Stimulated activated CD4-positive, alpha-beta T cell treated with anti-CD3 and anti-CD28 coated beads, Interleukin-15, amount 100 ng/mL, for 24 hours (primary cell): ENCODE measurements at regions not wholly inside any gene's neighbourhood (a gene's known extent, or its start where the extent isn't known, plus 50 kb on each side); places are given as distances from the start of the nearest gene placed in this dataset.
A peak's percentile ranks its signal among the peaks of the same experiment; 100 is the strongest.
"Not testable (repeated sequence)": the region's sequence is repeated elsewhere in the genome, so short reads cannot be mapped to it uniquely, and the experiment has no call there.

Source experiments
- DNase-seq: peaks from one replicate; pipeline ENCODE4 v3.0.0-alpha.2; 2020

DNA sequence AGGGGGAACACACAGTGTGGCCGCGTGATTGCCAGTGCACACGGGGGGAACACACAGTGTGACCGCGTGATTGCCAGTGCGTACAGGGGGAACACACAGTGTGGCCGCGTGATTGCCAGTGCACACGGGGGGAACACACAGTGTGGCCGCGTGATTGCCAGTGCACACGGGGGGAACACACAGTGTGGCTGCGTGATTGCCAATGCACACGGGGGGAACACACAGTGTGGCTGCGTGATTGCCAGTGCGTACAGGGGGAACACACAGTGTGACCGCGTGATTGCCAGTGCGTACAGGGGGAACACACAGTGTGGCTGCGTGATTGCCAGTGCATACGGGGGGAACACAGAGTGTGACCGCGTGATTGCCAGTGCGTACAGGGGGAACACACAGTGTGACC, 140.3 kb downstream of the RTP5 start:
- not testable (repeated sequence) for DNase-seq

DNA sequence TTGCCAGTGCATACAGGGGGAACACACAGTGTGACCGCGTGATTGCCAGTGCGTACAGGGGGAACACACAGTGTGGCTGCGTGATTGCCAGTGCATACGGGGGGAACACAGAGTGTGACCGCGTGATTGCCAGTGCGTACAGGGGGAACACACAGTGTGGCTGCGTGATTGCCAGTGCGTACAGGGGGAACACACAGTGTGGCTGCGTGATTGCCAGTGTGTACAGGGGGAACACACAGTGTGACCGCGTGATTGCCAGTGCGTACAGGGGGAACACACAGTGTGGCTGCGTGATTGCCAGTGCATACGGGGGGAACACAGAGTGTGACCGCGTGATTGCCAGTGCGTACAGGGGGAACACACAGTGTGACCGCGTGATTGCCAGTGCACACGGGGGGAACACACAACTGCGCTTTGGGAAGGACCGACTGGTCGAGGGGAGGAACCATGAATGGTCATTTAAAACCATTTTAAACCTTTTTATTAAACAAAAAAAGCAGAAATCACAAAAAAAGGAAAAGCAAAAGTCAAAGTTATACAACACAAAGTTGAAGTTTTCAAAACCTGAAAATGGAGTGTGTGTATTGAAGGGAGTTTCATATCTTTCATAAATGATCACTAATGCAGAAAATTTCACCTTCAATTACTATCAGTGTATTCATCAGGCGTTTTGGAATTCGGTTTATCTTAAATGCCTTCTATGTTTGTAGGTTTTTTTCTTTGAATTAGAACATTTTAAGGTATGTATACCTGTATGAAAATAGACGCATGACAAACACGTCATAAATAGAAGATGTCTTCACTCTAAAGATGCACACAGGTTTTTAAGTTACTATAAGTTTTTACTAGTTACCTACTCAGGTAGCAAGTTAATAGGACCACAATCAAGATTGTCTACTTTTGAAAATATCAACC, 141.0 kb downstream of the RTP5 start:
- not testable (repeated sequence) for DNase-seq

DNA sequence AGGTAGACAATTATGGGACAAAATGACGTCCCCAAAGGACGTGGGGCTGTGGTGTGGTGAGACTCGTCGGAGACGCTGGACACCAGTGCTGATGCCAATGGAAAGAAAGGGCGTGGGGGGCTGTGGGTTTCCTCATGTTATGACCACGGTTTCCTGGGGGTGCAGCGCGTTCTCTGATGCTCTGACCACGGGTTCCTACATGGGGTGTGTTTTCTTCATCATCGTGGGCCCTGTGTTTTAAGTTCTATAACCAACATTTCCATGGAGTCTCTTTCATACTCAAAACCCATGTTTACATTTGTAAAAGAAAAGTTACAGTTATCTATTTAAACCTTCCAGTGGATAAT, 141.6 kb downstream of the RTP5 start:
- peak; percentile 23 for DNase-seq

DNA sequence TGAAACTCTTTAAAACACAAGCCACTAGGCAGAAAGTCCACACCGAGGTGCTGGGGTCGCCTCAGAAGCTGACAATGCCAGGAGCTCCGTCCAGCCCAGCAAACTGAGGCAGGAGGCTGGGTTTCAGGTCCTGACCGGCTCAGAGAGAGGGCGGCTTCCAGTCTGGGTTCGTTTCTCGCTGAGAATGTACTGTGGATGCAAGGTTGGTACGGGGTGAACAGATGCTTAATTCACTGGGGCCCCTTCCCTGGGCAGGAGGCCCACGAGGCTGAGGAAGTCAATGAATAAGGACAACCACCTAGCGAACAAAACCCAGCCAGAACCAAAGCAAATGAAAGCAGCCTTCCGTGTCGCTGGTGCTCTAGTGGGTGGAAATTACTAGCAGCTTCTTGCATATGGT, 142.0 kb downstream of the RTP5 start:
- DNase-seq = no peak

DNA sequence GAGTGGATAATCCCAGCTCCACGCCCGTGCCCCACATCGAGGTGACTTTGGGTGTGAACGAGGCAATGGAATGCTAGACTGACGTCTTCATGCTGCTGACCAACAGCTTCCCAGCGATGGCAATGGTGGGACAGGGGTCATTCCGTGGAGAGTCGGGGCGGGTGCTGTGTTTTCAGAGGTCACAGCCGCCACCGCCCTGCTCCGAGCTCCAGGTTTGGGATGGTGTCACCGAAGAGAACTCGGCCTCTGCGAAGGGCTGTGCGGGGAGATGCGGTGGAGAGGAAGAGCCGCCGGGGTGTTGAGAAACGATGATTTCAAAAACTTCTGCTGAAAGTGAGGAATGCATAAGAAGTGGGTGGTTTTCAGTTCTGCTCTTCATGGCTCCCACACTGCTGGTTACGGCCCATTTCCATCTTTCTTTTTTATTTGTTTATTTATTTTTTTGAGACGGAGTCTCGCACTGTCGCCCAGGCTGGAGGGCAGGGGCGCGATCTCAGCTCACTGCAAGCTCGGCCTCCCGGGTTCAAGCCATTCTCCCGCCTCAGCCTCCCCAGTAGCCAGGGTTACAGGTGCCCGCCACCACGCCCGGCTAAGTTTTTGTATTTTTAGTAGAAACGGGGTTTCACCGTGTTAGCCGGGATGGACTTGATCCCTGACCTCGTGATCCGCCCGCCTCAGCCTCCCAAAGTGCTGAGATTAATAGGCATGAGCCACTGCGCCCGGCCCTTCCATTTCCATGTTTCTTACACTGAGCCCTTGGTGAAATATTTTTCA, 142.6 kb downstream of the RTP5 start:
- no peak for DNase-seq

DNA sequence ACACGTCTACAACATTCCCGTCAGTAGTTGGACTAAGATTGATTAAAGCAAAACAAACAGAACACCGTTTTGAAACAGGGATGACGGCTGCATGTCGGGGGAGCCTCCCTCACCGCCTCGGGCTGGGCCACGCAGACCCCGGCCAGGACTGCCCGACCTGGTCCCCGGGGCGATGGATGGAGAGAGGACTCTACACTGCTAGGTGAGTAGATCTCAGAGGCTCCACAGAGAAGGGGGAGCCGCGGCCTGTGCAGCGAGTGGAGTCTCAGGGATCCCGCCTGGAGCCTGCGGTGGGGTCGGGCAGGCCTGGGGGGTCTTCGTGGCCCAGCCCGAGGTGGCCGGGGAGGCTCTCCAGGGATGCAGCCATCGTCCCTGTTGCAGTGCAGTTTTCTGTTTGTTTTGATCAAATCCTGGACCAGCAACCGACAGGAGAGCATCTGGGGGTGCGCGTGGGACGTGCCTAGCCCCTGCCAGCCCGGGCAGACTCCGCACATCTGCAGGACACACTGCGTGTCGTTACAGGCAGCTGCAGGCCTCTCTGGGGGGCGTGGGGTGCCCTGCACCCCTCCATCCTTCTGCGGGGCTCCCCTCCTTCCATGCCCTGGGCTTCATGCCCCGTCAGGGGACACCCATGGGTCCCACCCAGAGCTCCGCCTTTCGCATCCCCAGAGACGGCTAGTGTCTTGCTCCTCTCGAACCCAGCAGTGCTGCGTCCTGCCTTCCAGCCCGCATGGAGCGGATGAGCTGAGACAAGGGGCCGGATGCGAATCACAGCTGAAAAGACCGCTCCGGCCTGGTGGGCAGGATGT, 143.6 kb downstream of the RTP5 start:
- DNase-seq = no peak

DNA sequence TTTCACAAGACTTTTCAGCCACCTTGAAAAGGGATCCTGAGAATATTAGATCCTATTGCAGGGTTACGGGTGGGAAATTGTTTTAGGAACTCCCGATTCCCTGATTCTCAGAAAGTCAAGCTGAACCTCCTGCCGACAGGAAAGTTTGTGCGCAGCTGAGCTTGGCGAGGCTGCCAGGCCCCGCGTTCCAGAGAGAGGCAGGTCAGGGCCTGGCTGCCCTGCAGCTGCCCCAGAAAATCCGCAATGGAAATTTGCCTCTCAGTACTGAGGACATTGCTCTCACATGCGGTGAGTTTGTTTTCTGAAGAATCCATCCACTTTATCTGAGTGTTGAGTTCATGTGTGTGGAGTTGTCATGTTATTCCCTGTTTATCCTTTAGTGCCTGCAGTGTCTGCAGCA, 144.2 kb downstream of the RTP5 start:
- DNase-seq = no peak

DNA sequence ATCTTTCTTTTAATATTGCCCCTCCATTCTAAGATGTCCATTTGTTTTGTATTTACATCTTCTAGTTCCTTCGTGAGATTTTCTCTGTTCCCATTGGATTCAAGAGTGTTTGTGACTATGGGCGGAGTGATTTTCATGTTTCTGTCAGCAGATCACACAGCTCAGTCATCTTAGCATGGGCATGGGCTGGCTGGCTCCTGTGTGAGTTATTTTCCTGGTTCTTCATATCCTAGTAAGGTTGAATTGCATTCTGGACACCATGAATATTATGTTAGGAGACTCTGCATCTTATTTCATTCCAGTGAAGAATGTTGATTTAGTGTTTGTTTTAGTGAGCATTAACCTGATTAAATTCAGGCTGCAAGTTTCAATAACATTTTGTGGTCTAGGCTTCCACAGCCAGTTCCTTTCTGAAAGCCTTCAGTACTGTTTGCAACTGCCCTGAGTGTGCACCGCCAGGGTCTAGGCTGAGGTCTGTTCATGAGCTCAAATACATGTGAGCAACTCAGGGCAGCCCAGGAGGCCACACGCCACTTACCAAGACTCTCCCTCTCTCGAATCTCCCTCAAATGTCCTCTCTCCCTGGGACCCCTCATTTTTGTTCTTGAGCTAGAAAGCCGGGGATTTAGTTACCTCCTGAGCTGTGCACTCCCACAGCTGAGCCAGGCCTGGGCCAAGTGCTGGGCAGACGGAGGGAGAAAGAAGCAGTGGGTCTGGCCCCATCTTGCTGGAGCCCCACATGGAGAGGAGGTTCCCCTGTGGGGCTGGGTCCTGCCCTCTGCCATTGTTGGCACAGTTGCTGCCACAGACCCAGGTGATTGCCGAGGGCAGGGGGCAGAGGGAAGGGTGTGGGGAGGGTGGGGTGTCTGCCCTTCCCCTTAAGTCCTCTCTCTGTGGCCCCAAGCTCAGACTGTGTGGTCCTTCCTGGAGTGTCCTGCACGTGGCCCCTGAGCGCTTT, 145.9 kb downstream of the RTP5 start:
- no peak for DNase-seq

DNA sequence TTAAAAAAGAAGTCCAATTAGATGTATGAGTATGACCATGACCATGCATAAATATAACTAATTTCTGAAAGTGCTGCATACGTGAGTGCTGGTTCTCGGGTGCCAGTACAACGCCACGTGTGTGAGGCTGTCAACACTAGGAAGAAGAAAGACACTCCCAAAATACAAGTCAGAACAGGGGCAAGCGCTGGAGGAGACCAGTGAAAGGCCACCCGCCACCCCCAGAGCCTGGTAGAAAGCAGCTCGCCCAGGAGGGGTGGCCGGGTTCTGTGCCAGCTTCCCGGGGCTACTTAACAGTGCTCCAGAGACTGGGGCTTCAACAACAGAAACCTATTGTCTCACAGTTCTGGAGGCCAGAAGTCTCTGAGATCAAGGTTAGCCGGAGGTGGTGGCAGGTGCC, 147.6 kb downstream of the RTP5 start:
- DNase-seq = no peak

DNA sequence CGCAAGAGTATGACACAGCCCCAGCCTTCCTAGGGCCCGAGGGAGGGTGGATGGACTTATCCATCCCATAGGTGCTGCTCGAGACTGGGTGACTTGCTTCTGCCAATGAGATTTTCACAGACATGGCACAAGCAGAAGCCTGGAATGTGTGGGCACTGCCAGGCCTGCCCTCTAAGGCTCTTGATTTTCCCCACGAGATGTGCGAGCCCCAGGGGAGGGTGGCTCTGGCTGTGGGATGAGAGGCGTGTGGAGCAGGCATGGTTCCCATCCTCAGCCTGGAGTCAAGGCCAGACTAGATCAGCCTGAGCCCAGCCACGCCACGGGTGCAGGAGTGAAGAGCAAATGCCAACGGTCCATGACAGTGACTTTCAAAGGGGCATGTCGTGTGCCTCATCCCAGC, 148.9 kb downstream of the RTP5 start:
- not testable (repeated sequence) for DNase-seq

DNA sequence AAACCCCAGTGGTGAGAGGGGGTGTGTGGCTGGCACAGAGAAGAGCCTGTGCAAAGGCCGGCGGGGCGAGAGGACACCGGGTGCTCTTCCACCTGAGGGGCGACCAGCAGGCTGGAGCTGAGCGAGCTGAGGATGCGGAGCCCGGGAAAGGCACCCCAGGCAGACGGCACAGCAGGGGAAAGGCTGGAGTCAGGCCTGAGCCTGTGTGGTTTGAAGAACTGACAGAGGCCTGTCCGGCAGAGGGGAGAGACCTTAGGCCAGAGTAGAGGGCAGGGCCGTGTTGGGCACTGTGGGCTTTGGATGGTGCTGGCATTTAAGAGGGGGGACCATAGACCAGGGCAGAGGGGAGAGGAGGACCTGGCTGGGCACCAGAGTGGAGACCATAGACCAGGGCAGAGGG, 149.8 kb downstream of the RTP5 start:
- DNase-seq = no peak

DNA sequence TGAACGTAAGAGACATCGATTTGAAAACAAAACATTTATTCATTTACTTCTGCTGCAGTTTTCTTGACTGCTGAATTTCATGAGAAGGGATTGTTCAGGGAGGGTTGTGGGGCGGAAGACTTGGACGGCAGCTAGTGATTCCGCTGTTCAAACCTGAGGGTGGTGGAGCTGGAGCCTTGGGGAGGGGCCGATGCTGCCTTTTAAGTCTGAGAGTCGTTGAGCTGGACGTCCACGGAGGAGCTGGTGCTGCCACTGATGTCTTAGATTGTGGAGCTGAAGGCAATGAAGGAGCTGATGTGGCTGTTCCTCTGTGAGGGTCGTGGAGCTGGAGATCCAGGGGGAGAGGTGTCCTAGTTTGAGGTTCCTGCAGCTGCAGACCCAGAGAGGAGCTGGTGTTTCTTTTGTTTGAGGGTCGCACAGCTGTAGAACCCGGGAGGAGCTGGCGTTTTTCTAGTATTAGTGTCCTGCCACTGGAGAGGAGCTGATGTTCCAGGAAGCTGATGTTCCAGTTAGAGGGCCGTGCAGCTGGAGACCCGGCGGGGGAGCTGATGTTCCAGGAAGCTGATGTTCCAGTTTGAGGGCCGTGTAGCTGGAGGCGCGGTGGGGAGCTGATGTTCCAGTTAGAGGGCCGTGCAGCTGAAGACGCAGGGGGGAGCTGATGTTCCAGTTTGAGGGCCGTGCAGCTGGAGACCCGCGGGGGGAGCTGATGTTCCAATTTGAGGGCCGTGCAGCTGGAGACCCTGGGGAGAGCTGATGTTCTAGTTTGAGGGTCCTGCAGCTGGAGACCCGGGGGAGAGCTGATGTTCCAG, 150.9 kb downstream of the RTP5 start:
- DNase-seq = no peak

DNA sequence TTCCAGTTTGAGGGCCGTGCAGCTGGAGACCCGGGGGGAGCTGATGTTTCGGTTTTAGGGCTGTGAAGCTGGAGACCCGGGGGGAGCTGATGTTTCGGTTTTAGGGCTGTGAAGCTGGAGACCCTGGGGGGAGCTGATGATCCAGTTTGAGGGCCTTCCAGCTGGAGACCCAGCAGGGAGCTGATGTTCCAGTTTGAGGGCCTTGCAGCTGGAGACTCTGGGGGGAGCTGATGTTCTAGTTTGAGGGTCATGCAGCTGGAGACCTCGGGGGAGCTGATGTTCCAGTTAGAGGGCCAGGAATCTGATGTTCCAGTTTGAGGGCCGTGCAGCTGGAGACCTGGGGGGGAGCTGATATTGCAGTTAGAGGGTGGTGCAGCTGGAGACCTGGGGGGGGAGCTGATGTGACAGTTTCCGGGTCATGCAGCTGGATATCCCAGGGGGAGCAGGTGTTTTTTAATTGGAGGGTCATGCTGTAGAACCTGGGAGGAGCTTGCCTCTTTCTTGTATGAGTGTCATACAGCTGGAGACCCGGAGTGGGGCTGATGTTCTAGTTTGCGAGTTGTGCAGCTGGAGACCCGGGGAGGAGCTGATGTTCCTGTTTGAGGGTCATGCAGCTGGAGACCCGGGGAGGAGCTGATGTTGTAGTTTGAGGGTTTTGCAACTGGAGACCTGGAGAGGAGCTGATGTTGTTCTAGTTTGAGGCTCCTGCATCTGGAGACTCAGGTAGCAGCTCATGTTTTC, 153.2 kb downstream of the RTP5 start:
- DNase-seq = no peak

DNA sequence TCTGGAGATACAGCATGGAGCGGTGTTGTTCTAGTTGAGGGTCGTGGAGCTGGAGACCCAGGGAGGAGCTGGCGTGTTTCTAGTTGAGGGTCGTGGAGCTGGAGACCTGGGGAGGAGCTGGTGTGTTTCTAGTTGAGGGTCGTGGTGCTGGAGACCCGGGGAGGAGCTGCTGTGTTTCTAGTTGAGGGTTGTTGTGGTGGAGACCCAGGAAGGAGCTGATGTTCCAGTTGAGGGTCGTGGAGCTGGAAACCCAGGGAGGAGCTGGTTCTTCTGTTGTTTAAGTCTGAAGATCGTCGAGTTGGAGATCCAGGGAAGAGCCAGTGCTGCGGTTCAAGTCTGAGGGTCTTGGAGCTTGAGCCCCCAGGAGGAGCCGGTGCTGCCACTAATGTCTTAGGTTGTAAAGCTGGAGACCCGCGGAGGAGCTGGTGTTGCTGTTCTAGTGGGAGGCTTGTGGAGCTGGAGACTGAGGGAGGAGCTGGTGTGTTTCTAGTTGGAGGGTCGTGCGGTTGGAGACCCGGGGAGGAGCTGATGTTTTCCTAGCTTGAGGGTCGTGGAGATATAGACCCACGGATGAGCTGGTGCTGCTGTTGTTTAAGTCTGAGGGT, 155.3 kb downstream of the RTP5 start:
- no peak for DNase-seq

DNA sequence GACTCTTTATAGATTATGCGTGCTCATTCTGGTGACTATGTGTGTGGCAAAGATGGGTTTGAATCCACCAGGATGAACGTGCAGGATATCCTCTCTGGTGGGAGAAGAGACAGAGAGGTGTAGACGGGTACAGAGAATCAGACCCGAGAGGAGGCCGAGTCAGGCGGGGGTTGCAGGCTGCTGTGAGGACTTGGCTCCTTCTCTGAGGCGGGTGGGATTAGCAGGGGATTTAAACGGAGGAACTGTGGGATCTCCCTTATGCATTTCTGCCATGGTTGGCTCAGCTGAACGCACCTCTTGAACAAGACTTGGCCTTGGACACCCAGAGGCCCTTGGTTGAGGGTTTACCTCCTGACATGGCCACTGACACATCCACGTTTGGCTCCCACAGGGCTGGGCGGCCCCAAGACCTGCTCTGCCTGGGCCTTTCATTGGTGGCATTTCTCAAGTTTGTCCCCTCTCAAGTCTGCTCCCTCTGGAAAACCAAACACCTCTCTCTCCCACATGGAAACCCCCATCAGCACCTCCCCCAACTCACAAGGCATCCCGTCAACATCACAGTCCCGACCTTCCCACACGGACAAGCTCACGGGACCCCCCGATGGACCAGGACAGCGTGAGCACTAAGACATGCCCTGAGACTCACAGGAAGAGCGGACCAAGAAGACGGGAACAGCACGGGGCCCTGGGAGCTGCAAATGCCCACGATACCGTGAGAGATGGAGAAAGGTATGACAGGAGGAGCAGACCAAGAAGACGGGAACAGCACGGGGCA, 158.3 kb downstream of the RTP5 start:
- no peak for DNase-seq

DNA sequence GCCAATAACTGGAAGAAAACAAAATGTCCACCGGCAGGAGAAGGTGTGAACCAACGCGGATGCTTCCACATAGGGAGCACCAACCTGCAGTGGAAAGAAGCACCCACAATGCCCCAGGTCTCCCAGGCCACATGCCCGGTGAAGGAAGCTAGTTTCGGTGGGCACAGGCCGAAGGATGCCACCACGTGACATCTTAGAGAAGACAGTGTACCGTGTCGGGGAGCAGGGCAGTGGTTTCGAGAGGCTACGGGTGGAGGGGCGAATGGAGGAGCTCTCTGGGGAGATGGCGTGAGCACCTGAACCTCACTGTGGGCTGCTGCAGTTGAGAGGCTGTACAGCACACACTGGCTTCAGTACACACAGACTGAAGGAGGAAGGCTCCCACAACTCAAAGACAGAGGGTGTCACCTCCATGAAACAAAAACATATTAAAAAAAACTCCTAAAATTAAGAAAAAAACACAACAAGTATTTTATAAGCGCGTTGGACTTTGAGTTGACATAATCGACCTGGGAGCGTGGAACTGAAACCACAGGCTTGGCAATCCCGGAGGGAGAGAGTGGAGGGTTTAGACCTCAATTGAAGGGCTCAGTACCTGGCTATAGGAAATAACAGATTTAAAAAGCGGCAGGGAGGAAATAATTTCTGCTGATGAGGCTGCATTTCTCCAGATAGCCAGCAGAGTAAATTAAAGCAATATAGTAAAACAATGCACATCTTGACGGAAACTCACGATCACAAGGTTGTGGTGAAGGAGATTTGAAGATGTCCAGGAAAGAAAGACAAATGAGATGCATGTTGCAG, 160.1 kb downstream of the RTP5 start:
- DNase-seq = no peak

DNA sequence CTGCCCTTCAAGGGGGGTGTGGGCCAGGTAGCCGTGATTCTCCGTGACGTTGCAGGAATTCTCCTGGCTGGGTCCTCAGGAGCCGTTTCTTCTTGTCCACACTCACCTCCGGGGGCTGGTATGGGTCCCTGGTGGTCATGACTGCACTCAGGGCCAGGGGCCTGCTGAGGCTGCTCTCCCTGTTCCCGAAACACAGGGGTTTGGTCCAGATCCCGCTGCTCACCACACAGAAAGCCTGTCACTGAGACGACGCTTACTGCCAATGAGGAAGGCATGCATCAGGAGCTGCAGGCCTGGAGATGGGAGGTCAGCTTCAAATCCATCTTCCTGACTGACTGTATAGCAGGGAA, 160.7 kb downstream of the RTP5 start:
- no peak for DNase-seq

DNA sequence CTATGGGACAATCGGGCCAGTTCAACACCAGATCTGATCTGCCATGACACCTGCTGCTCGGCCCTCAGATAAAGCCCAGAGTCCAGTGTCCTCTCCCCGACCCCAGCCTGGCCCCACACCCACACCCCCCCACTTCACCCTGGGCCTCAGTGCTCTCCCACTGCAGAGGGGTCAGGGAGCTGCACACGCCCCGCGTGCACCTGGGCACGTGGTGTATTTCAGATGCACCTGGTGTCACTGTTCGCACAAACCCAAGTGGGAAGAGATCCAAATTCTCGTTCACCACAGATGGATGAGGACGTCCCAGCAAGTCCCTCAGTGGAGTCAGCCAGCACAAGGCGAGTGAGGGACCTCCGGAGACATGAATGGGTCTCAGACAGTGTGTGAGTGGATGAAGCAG, 161.3 kb downstream of the RTP5 start:
- no peak for DNase-seq
